Trophoblast cell (in vitro differentiated cells and primary cell): ENCODE measurements at regions not wholly inside any gene's neighbourhood (a gene's known extent, or its start where the extent isn't known, plus 50 kb on each side); places are given as distances from the start of the nearest gene placed in this dataset.

Experiments used
- DNase-seq, 2 donors: peaks; one replicate each; pipeline ENCODE4 v3.0.0-alpha.2; 2016
- H2AFZ ChIP-seq: 2 replicates; pipeline ENCODE4 v1.6.1; 2013; ENCODE audit warnings: low read length, moderate library complexity, mild to moderate bottlenecking; ENCODE audit not compliant: insufficient read depth, poor library complexity
- H2AK5ac ChIP-seq: 2 replicates; pipeline ENCODE4 v1.6.1; 2013; ENCODE audit warnings: mild to moderate bottlenecking, low read length
- H2BK120ac ChIP-seq: 2 replicates; pipeline ENCODE4 v1.6.1; 2013; ENCODE audit warnings: low read length, mild to moderate bottlenecking, moderate library complexity; ENCODE audit not compliant: insufficient read depth, poor library complexity
- H2BK12ac ChIP-seq: 2 replicates; pipeline ENCODE4 v1.6.1; 2013; ENCODE audit warnings: mild to moderate bottlenecking, low read length, moderate library complexity
- H2BK5ac ChIP-seq: 2 replicates; pipeline ENCODE4 v1.6.1; 2013; ENCODE audit warnings: low read length, low read depth, moderate library complexity, mild to moderate bottlenecking; ENCODE audit not compliant: poor library complexity
- H3K14ac ChIP-seq: 2 replicates; pipeline ENCODE4 v1.6.1; 2013; ENCODE audit warnings: mild to moderate bottlenecking, low read length
- H3K18ac ChIP-seq: 2 replicates; pipeline ENCODE4 v1.6.1; 2013; ENCODE audit warnings: mild to moderate bottlenecking, low read length
- H3K23ac ChIP-seq: 2 replicates; pipeline ENCODE4 v1.6.1; 2013; ENCODE audit warnings: low read length
- H3K27ac ChIP-seq: 2 replicates; pipeline ENCODE4 v1.5.1; 2013; ENCODE audit warnings: low read depth, mild to moderate bottlenecking, inconsistent platforms, low read length, moderate library complexity
- H3K27me3 ChIP-seq: 2 replicates; pipeline ENCODE4 v1.6.1; 2013; ENCODE audit warnings: inconsistent platforms, mild to moderate bottlenecking, low read length, moderate library complexity; ENCODE audit not compliant: insufficient read depth
- H3K36me3 ChIP-seq, 2 experiments: 1 replicate in 1 of 2; 2 replicates in 1 of 2; pipeline ENCODE4 v1.6.1; 2013; ENCODE audit warnings: low read length in 2 of 2, mild to moderate bottlenecking in 2 of 2, moderate library complexity in 1 of 2; ENCODE audit not compliant: insufficient read depth in 2 of 2, control insufficient read depth in 1 of 2
- H3K4ac ChIP-seq: 2 replicates; pipeline ENCODE4 v1.6.1; 2013; ENCODE audit warnings: low read depth, mild to moderate bottlenecking, low read length, moderate library complexity
- H3K4me1 ChIP-seq, 2 experiments: 1 replicate in 1 of 2; 2 replicates in 1 of 2; pipeline ENCODE4 v1.6.1; 2013; ENCODE audit warnings: low read length in 2 of 2, mild to moderate bottlenecking in 2 of 2, moderate library complexity in 1 of 2; ENCODE audit not compliant: insufficient read depth in 2 of 2, control insufficient read depth in 1 of 2
- H3K4me2 ChIP-seq: 2 replicates; pipeline ENCODE4 v1.6.1; 2013; ENCODE audit warnings: inconsistent platforms, mild to moderate bottlenecking, low read length, moderate library complexity
- H3K4me3 ChIP-seq: 2 replicates; pipeline ENCODE4 v1.5.1; 2013; ENCODE audit warnings: mild to moderate bottlenecking, low read depth, low read length, inconsistent platforms
- H3K79me1 ChIP-seq: one replicate; pipeline ENCODE4 v1.6.1; 2013; ENCODE audit warnings: low read length
- H3K79me2 ChIP-seq: 2 replicates; pipeline ENCODE4 v1.6.1; 2013; ENCODE audit warnings: low read length, mild to moderate bottlenecking; ENCODE audit not compliant: control insufficient read depth, insufficient read depth, poor library complexity
- H3K9ac ChIP-seq: 2 replicates; pipeline ENCODE4 v1.6.1; 2013; ENCODE audit warnings: mild to moderate bottlenecking, low read length
- H3K9me3 ChIP-seq: 2 replicates; pipeline ENCODE4 v1.6.1; 2013; ENCODE audit warnings: low read depth, mild to moderate bottlenecking, control low read depth, inconsistent platforms, low read length; ENCODE audit not compliant: insufficient read depth
- H4K12ac ChIP-seq: 2 replicates; pipeline ENCODE4 v1.6.1; 2013; ENCODE audit warnings: low read depth, mild to moderate bottlenecking, low read length, moderate library complexity
- H4K8ac ChIP-seq: 2 replicates; pipeline ENCODE4 v1.6.1; 2013; ENCODE audit warnings: low read depth, mild to moderate bottlenecking, low read length, moderate library complexity
- H4K91ac ChIP-seq: one replicate; pipeline ENCODE4 v1.6.1; 2013; ENCODE audit warnings: low read depth, mild to moderate bottlenecking, low read length, moderate library complexity
- WGBS: extraction: QIAGEN DNeasy Blood & Tissue Kit; methylation state at CpG from one replicate; pipeline ENCODE4 v1.1.7; 2013; ENCODE audit warnings: missing lambda C conversion rate; ENCODE audit not compliant: insufficient read length, insufficient coverage; ENCODE audit errors: extremely low coverage; 5-methylcytosine and 5-hydroxymethylcytosine counted together

DNA sequence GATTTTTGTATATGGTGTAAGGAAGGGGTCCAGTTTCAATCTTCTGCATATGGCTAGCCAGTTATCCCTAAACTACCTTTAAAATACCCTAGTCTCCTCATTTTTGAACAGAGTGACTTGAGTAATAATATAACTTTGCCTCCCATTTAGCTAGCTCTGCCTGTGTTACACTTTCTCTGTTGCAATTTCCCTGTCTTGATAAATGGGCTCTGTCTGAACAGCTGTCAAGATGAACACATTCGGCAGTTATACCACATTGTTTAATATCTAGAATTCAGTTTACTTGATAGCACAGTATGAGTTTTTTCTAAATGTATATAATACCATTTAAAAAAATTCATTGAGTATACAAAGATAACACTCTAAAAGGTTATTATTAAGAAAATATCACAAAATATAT is 562.9 kb upstream of the FTMT start:
- Histone ChIP-seq H3K9me3 (no peaks in the 10 kb centered on the region), H3K14ac (no peak overlapping the region), H2AFZ (no peak overlapping the region), H3K4me1 (no peaks in the 10 kb centered on the region), H3K79me2 (no peaks in the 10 kb centered on the region), H3K18ac (no peak overlapping the region), H3K4me2 (no peak overlapping the region), H3K4ac (no peak overlapping the region), H3K36me3 (no peaks in the 10 kb centered on the region), H3K79me1 (no peaks in the 10 kb centered on the region), H2AK5ac (no peak overlapping the region), H2BK120ac (no peak overlapping the region), H4K91ac (no peak overlapping the region), H2BK12ac (no peak overlapping the region), H4K8ac (no peak overlapping the region), H3K27ac (no peak overlapping the region), H2BK5ac (no peak overlapping the region), H3K23ac (no peak overlapping the region), H3K27me3 (no peaks in the 10 kb centered on the region), H3K4me3 (no peak overlapping the region), H4K12ac (no peak overlapping the region), H3K9ac (no peak overlapping the region)
- WGBS: no CpG with 5 or more reads among the region's 1 CpG
- no peak for DNase-seq

DNA sequence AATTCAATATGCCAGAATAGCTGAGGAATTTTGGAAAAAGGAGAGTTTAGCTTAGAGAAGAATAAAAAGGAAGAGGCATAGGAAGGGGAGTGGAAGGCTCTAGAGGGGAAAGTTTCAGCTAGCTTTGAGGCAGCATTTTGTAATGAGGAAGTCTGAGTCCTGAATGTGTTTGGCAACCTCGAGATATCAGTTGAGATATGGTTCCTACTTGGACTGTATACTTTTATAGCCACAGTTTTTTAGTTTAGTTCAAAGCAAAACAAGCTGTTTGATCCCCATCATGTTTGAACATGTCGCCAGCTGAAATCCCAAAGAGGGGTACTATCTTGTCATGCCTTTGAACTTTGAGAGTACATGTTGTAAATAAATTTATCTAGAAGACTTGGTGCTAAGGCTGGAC is 559.0 kb upstream of the FTMT start:
- DNase-seq: no peak
- Histone ChIP-seq H4K12ac (no peak overlapping the region), H4K8ac (no peak overlapping the region), H3K27me3 (no peaks in the 10 kb centered on the region), H3K4ac (no peak overlapping the region), H3K4me3 (no peak overlapping the region), H3K4me1 (no peaks in the 10 kb centered on the region), H2BK12ac (no peak overlapping the region), H2AFZ (no peak overlapping the region), H3K36me3 (no peaks in the 10 kb centered on the region), H3K23ac (no peak overlapping the region), H2BK5ac (no peak overlapping the region), H3K9ac (no peak overlapping the region), H3K9me3 (no peaks in the 10 kb centered on the region), H3K79me2 (no peaks in the 10 kb centered on the region), H3K27ac (no peak overlapping the region), H3K18ac (no peak overlapping the region), H4K91ac (no peak overlapping the region), H2AK5ac (no peak overlapping the region), H2BK120ac (no peak overlapping the region), H3K79me1 (no peaks in the 10 kb centered on the region), H3K14ac (no peak overlapping the region), H3K4me2 (no peak overlapping the region)
- no CpG with 5 or more reads among the region's 2 CpGs for WGBS

- Histone ChIP-seq H2BK120ac (no peak overlapping the region), H3K27ac (no peak overlapping the region), H3K79me1 (no peaks in the 10 kb centered on the region), H2AK5ac (no peak overlapping the region), H3K9ac (no peak overlapping the region), H3K4me2 (no peak overlapping the region), H4K91ac (no peak overlapping the region), H3K36me3 (no peaks in the 10 kb centered on the region), H3K79me2 (no peaks in the 10 kb centered on the region), H3K27me3 (no peaks in the 10 kb centered on the region), H3K4me1 (no peaks in the 10 kb centered on the region), H2AFZ (no peak overlapping the region), H3K23ac (no peak overlapping the region), H3K4ac (no peak overlapping the region), H3K14ac (no peak overlapping the region), H4K8ac (no peak overlapping the region), H3K9me3 (no peaks in the 10 kb centered on the region), H2BK5ac (no peak overlapping the region), H3K4me3 (no peak overlapping the region), H4K12ac (no peak overlapping the region), H2BK12ac (no peak overlapping the region), H3K18ac (no peak overlapping the region)
- no peak for DNase-seq
- no CpG with 5 or more reads among the region's 2 CpGs for WGBS
These were observed 555.3 kb upstream of the FTMT start for GRCh38 chr5:121296356-121296755.

GRCh38 chr5:121299153-121299552 is 552.5 kb upstream of the FTMT start:
- Histone ChIP-seq H2BK12ac (no peak overlapping the region), H3K4me2 (no peak overlapping the region), H4K12ac (no peak overlapping the region), H3K9me3 (no peaks in the 10 kb centered on the region), H3K79me2 (no peaks in the 10 kb centered on the region), H2BK120ac (no peak overlapping the region), H3K36me3 (no peaks in the 10 kb centered on the region), H4K91ac (no peak overlapping the region), H3K27ac (no peak overlapping the region), H4K8ac (no peak overlapping the region), H3K9ac (no peak overlapping the region), H3K79me1 (no peaks in the 10 kb centered on the region), H3K4me3 (no peak overlapping the region), H3K18ac (no peak overlapping the region), H2BK5ac (no peak overlapping the region), H3K23ac (no peak overlapping the region), H3K27me3 (no peaks in the 10 kb centered on the region), H3K4ac (no peak overlapping the region), H2AK5ac (no peak overlapping the region), H3K4me1 (no peaks in the 10 kb centered on the region), H2AFZ (no peak overlapping the region), H3K14ac (no peak overlapping the region)
- no peak for DNase-seq
- WGBS: no CpG with 5 or more reads among the region's 3 CpGs
